ENCODE measurements at regions not wholly inside any gene's neighbourhood (a gene's known extent, or its start where the extent isn't known, plus 50 kb on each side); places are given as distances from the start of the nearest gene placed in this dataset.
A peak's percentile ranks its signal among the peaks of the same experiment; 100 is the strongest.

DNA sequence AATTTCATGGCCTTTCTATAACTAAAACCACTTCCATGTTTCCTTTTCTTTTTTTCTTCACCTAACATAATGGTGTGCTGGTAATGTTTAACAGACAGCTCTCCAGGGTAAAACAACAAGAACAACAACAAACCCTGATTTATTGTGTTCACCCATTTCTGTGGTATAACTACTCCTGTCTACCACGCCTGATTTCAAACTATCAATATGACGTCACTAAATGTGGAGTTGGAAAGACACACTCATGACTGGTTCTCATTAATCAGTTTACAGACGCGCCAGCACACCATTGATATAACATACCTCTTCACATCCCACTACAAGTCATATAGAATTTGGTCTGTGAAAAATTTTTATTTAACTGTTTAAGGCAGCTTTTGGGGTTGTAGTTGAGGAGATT lies 142.9 kb downstream of the ARRDC3 start:
- TF ChIP-seq CTCF (IDR thresholded peaks at IDR 0.05): no peak
- Histone ChIP-seq H3K4me3 (no peak overlapping the region), H3K4me1 (peaks cover 5% of the 10 kb centered on the region), H3K27ac (no peak overlapping the region), H3K36me3 (ENCODE audit: insufficient read depth in 1 of 2, low read depth in 1 of 2) (no peaks in the 10 kb centered on the region), H3K27me3 (ENCODE audit: insufficient read depth in 3 of 3, low read length in 2 of 3) (no peaks in the 10 kb centered on the region), H3K9me3 (peaks cover 13% of the 10 kb centered on the region)
- DNase-seq: no peak
- no peak for ATAC-seq
- intact Hi-C loops (cut with DNase I): no loop called here
- WGBS, 3 donors: 96 to 99% (median 96%) methylated on average over 4 of the region's 4 CpGs

GRCh38 chr5:91235271-91235694 lies 147.8 kb downstream of the ARRDC3 start:
- ATAC-seq (no peak), DNase-seq (no peak)
- Histone ChIP-seq H3K4me1 (no peaks in the 10 kb centered on the region), H3K4me3 (no peak overlapping the region), H3K27ac (no peak overlapping the region), H3K9me3 (no peaks in the 10 kb centered on the region), H3K36me3 (ENCODE audit: insufficient read depth in 1 of 2, low read depth in 1 of 2) (no peaks in the 10 kb centered on the region), H3K27me3 (ENCODE audit: insufficient read depth in 3 of 3, low read length in 2 of 3) (no peaks in the 10 kb centered on the region)
- 36 to 48% (median 40%) methylated on average over 2 of the region's 2 CpGs for WGBS, 3 donors
- intact Hi-C loops (cut with DNase I): loop anchor here in 1 of 2 donors (5.0 kb wide), 1 partner anchor 37 kb away; no protein-coding TSS in a partner anchor
- TF ChIP-seq CTCF (IDR thresholded peaks at IDR 0.05): no peak

GRCh38 chr5:91232523-91232922 lies 150.6 kb downstream of the ARRDC3 start:
- TF ChIP-seq CTCF (IDR thresholded peaks at IDR 0.05): no peak
- 48 to 53% (median 49%) methylated on average over 3 of the region's 3 CpGs for WGBS, 3 donors

DNA sequence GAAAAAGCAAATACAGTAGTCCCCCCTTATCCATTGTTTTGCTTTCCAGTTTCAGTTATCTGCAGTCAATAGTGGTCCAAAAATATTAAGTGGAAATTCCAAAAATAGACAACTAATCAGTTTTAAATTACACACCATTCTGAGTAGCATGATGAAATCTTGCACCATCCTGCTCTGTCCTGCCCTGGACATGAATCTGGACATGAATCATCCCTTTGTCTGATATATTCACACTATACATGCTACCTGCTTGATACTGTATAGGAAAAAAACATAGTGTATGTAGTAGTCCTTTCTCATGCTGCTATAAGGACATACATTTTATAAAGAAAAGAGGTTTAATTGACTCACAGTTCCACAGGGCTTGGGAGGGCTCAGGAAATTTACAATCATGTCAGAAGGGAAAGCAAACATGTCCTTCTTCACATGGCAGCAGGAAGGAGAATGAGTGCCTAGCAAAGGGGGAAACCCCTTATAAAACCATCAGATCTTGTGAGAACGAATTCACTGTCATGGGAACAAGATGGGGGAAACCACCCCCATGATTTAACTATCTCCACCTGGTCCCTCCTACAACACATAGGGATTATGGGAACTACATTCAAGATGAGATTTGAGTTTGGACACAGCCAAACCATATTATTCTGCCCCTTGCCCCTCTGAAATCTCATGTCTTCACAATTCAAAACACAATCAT lies 153.9 kb downstream of the ARRDC3 start:
- no peaks in the 10 kb centered on the region for H3K4me1 ChIP-seq
- no peak overlapping the region for H3K27ac ChIP-seq
- 87 to 95% (median 89%) methylated on average over 1 of the region's 1 CpG for WGBS, 3 donors
- DNase-seq (no peak), ATAC-seq (no peak)
- intact Hi-C loops (cut with DNase I): loop anchor here (5.0 to 10.0 kb wide), 4 partner anchors 48 to 364 kb away; no protein-coding TSS in a partner anchor
- no peaks in the 10 kb centered on the region for H3K27me3 ChIP-seq (ENCODE audit: insufficient read depth in 3 of 3, low read length in 2 of 3)
- no peak overlapping the region for H3K4me3 ChIP-seq
- H3K36me3 ChIP-seq (ENCODE audit: insufficient read depth in 1 of 2, low read depth in 1 of 2): no peaks in the 10 kb centered on the region
- TF ChIP-seq CTCF (IDR thresholded peaks at IDR 0.05): no peak
- H3K9me3 ChIP-seq: no peaks in the 10 kb centered on the region

More at GRCh38 chr5:91232523-91232922, 150.6 kb downstream of the ARRDC3 start:
- no peak overlapping the region for H3K27ac ChIP-seq
- DNase-seq (no peak), ATAC-seq (peak in 1 of 4 donors; percentile 49)
- H3K4me3 ChIP-seq: no peak overlapping the region
- H3K9me3 ChIP-seq: no peaks in the 10 kb centered on the region
- intact Hi-C loops (cut with DNase I): no loop called here
- no peaks in the 10 kb centered on the region for H3K27me3 ChIP-seq (ENCODE audit: insufficient read depth in 3 of 3, low read length in 2 of 3)
- no peaks in the 10 kb centered on the region for H3K4me1 ChIP-seq
- H3K36me3 ChIP-seq (ENCODE audit: insufficient read depth in 1 of 2, low read depth in 1 of 2): no peaks in the 10 kb centered on the region
